NOMO-1 treated with dmso at 0.1 percent for 144 hours (cell line): ENCODE measurements at regions not wholly inside any gene's neighbourhood (a gene's known extent, or its start where the extent isn't known, plus 50 kb on each side); places are given as distances from the start of the nearest gene placed in this dataset.
"Not testable (repeated sequence)": the region's sequence is repeated elsewhere in the genome, so short reads cannot be mapped to it uniquely, and the experiment has no call there.

ENCODE experiments used
- DNase-seq: peaks from one replicate; lab custom pipeline; 2025; ENCODE audit not compliant: unreplicated experiment; lab: John Stamatoyannopoulos, UW

DNA sequence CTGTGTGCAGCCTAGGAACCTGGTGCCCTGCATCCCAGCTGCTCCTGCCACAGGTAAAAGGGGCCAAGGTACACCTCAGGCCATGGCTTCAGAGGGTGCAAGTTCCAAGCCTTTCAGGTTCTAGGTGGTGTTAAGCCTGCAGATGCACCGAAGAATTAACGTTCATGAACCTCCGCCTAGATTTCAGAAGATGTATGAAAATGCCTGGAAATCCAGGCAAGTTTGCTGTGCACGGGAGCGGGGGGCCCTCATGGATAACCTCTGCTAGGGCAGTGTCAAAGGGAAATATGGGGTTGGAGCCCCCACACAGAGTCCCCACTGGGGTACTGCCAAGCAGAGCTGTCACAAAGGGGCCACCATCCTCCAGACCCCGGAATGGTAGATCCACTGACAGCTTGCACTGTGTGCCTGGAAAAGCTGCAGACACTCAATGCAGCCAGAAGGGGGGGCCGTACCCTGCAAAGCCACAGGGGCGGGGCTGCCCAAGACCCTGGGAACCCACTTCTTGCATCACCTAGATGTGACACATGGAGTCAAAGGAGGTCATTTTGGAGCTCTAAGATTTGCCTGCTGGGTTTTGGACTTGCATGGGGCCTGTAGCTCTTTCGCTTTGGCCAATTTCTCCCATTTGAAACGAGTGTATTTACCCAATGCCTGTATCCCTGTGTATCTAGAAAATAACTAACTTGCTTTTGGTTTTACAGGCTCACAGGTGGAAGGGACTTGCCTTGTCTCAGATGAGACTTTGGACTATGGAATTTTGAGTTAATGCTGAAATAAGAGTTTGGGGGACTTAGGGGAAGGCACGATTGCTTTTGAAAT is 145.2 kb upstream of the C1QTNF3 start:
- not testable (repeated sequence) for DNase-seq

DNA sequence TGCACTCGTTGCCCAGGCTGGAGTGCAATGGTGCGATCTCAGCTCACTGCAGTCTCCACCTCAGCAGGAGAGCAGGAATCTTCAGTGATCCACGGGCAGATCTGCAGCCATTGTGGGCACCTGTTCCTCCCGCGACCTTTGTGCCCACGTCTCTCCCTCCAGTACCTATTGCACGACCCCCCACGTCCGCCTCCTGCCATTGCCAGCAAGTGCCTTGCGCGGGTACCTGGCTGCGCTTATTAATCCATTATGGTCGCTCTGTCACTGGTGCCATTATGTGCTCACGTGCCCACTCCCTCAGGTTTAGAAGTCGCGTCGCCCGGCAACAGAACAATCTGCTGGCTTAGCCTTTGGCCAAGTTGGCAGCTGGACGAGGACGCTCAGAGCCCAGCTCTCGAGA is 146.2 kb upstream of the C1QTNF3 start:
- DNase-seq: not testable (repeated sequence)

DNA sequence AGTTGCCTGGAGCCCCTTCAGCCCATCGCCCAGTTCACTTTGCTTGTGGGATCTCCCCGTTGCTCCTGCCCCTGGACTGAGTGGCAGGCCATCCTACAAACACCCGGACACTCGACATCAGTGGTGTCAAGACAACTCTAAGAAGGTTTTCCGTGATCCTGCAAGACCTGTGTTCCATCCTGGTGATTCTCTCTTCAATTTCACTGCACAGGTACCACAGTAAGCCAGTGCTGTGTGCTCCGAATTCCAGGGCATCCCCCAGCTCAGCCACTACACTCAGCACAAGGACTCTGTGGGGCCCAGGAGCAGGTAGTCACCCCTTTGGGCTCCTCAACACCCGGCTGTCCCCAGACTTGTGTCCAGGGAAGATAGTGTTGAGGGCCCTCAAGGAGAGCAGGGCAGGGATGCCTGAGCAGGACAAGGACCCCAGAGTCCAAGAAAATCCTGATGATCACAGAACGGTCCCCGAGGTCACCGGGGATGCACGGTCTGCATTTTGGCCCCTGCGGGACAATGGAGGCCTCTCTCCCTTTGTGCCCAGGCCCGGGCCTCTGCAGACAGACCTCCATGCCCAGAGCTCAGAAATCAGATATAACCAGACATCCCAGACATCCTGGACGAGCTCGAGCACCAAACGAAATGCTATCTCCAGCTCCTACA is 146.9 kb upstream of the C1QTNF3 start:
- not testable (repeated sequence) for DNase-seq

DNA sequence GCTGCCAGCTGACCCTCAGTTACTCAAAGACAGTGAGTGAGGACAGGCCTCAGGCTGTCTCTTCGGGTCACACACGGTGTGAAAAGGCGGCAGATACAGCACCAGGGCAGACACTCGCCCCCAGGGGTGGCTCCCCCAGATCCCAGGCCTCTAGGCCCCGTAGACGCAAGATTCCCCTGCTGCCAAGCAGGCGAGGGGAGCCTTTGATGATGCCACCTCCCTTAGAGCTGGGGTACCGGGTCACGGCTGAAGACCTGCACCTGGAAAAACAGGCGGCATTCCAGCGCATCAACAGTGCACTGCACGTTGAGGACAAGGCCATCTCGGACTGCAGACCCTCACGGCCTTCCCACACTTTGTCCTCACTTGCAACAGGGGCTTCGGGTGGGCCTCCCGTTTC is 147.5 kb upstream of the C1QTNF3 start:
- not testable (repeated sequence) for DNase-seq

DNA sequence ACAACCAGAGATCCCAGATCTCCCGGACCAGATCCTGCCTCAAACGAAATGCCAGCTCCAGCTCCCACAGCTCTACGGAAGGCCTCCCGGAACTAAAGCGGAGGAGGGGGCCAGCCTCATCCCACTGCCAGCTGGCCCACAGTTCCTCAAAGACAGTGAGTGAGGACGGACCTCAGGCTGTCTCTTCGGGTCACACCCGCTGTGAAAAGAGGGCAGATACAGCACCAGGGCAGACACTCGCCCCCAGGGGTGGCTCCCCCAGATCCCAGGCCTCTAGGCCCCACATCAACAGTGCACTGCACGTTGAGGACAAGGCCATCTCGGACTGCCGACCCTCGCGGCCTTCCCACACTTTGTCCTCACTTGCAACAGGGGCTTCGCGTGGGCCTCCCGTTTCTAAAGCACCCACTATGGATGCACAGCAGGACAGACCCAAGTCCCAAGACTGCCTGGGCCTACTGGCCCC is 148.3 kb upstream of the C1QTNF3 start:
- not testable (repeated sequence) for DNase-seq

DNA sequence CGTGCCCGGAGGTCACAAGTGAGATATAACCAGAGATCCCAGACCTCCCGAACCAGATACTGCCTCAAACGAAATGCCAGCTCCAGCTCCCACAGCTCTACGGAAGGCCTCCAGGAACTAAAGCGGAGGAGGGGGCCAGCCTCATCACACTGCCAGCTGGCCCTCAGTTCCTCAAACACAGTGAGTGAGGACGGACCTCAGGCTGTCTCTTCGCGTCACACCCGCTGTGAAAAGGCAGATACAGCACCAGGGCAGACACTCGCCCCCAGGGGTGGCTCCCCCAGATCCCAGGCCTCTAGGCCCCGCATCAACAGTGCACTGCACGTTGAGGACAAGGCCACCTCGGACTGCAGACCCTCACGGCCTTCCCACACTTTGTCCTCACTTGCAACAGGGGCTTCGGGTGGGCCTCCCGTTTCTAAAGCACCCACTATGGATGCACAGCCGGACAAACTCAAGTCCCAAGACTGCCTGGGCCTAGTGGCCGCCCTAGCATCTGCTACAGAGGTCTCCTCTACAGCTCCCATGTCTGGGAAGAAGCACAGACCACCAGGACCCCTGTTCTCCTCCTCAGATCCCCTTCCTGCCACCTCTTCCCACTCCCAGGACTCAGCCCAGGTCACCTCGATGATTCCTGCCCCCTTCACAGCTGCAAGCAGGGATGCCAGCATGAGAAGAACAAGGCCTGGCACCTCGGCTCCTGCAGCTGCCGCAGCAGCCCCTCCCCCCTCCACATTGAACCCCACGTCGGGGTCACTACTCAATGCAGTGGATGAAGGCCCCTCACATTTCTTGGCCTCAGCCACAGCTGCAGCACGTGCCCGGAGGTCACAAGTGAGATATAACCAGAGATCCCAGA is 149.3 kb upstream of the C1QTNF3 start:
- DNase-seq: not testable (repeated sequence)

DNA sequence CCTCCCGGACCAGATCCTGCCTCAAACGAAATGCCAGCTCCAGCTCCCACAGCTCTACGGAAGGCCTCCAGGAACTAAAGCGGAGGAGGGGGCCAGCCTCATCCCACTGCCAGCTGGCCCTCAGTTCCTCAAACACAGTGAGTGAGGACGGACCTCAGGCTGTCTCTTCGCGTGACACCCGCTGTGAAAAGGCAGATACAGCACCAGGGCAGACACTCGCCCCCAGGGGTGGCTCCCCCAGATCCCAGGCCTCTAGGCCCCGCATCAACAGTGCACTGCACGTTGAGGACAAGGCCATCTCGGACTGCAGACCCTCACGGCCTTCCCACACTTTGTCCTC is 149.9 kb upstream of the C1QTNF3 start:
- DNase-seq: not testable (repeated sequence)

DNA sequence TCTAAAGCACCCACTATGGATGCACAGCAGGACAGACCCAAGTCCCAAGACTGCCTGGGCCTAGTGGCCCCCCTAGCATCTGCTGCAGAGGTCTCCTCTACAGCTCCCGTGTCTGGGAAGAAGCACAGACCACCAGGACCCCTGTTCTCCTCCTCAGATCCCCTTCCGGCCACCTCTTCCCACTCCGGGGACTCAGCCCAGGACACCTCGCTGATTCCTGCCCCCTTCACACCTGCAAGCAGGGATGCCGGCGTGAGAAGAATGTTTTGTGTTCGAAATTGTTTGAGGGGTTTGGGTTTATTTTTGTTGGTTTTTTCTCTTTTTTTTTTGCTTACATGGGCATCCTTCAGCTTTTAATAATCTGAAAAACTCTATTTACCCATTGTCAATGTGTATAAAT is 150.3 kb upstream of the C1QTNF3 start:
- not testable (repeated sequence) for DNase-seq

DNA sequence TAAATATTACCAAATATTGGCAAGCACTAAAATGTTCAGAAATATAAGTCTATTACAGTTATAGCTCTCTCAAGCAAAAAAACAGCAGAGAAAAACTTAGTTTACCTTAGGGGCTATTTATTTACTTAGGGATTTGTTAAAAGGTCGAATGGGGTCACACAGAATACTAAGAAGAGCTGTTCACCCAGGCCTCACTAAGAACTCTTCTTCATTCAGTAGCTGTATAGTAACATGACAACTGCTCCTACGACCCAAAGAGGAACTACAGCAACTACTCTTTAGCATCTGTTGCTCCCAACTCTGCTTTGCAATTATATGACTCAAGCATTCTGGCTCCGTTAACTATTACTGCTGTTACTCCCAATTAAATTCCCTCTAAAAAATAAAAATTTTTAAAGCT is 150.8 kb upstream of the C1QTNF3 start:
- DNase-seq: not testable (repeated sequence)

DNA sequence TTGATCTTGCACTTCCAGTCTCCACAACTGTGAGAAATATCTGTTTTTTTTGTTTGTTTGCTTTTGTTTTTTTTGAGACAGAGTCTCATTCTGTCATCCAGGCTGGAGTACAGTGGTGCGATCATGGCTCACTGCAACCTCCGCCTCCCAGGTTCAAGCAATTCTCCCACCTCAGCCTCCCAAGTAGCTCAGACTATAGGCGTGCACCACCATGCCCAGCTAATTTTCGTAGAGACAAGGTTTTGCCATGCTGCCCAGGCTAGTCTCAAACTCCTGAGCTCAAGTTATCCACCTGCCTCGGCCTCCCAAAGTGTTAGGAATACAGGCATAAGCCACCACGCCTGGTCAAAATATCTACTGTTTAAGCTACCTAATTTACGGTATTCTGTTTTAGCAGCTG is 153.1 kb upstream of the C1QTNF3 start:
- DNase-seq: not testable (repeated sequence)

DNA sequence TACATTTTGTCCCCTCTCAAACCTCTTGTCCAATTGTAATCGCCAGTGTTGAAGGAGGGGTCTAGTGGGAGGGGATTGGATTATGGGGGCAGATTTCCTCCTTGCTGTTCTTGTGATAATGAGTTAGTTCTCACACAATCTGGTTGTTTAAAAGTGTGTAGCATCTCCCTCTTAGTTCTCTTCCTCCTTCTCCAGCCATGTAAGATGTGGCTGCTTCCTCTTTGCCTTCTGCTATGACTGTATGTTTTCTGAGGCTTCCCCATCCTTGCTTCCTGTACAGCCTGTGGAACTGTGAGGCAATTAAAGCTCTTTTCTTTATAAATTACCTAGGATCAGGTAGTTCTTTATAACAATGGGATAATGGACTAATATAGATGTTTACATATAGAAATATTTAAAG is 162.3 kb upstream of the C1QTNF3 start:
- DNase-seq: not testable (repeated sequence)

DNA sequence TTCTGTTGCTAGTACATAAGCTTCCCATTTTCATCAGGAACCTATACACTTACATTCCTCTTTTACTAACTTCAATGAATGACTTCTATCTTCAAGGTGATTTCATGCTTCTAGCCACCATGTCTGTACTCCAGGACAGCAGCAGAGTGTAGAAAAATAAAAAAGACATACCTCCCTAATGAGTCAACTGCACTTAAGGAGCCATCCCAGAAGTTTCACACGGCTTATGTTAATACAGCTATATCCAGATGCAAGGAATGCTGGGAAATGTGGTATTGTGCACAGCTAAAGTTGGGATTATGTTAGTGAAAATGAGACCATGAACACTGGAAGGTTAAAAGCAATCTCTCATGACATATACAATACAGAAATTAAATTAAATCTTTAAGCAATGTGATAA is 174.4 kb upstream of the C1QTNF3 start:
- not testable (repeated sequence) for DNase-seq

DNA sequence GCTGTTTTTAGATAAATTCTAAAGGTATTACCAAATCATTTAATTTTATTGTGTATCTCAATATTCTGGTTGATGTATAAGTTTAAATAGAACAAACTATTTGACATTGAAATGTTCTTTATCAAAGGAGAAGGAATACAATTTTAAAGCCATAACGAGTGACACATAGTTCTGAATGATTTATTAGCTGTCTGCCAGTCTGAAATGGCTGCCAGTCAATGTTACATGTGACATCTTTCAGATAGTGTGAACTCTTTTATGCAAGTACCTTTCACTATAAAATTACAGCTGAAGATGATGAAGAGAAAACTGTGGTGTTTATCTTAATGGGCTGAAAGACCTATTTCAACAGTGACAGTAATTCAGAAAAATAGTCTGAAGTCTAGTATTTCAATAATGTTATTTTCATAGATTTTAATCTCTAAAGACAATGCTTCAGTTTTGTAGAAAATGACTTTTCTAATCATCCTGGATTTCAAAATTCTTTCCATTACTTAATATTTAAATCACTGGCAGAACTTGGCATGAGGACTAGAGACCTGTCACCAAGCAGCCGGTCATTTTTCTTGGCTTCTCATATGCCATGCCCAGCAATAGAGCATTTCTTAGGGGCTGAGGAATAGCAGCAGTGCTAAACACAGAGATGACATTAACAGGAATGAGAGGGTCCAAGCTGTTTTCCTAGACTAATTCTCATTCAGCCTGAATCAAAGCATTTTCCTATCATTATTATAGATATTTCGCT is 178.5 kb upstream of the C1QTNF3 start:
- not testable (repeated sequence) for DNase-seq

DNA sequence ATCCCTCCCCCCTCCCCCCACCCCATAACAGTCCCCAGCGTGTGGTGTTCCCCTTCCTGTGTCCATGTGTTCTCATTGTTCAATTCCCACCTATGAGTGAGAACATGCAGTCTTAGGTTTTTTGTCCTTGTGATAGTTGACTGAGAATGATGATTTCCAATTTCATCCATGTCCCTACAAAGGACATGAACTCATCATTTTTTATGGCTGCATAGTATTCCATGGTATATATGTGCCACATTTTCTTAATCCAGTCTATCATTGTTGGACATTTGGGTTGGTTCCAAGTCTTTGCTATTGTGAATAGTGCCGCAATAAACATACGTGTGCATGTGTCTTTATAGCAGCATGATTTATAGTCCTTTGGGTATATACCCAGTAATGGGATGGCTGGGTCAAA is 180.1 kb upstream of the C1QTNF3 start:
- DNase-seq: not testable (repeated sequence)

DNA sequence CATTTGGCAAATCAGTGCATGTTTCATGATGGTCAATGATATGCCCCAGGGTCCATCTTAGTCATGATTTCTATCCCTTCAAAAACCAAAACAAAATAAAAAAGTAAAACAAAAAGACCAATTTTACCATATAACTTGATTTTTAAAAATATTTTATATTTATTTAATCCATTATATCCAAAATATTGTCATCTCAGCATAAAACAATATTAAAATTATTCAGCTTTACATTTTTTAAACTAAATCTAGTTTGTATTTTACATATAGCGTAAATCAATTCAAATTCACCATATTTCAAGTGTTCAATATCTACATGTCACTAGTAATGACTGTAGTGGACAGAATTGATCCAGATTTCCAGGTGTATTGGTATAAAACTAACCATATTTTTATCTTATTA is 187.4 kb upstream of the C1QTNF3 start:
- DNase-seq: not testable (repeated sequence)

DNA sequence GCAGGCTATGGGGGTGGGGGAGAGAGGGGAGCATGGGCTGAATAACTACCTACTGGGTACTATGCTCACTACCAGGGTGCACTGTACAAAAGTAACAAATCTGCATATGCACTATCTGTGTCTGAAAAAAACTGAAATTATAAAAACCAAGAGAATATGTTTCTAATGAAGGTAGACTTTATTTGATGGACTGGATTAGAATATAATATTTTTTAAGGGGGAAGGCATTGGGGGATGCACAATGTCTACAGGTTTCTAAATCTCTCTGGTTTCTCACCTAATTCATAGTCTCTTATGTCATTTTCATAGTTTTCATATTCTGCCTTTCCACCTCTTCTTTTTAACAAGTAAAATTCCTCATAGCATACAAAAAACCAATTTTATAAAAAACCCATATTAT is 200.8 kb upstream of the C1QTNF3 start:
- DNase-seq: not testable (repeated sequence)

DNA sequence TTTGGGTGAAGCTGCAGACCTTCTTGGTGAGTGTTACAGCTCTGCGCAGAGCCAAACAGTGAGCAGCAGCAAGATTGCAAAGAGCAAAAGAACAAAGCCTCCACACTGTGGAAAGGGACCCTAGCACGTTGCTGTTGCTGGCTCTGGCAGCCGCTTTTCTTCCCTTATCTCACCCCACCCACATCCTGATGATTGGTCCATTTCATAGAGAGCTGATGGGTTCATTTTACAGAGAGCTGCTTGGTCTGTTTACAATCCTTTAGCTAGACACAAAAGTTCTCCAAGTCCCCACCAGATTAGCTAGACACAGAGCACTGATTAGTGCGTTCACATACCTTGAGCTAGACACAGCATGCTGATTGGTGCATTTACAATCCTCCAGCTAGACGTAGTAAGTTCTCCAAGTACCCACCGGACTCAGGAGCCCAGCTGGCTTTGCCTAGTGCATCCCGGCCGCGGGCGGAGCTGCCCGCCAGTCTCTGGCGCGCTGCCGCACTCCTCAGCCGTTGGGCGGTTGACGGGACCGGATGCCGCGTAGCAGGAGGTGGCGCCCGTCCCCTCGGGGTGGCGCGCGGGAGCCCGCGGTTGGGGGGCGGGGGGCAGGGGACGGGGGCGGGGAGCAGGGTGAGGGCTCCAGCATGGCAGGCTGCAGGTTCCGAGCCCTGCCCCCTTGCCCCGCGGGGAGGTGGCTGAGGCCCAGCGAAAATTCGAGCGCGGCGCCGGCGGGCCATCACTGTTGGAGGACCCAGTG is 201.4 kb upstream of the C1QTNF3 start:
- not testable (repeated sequence) for DNase-seq

DNA sequence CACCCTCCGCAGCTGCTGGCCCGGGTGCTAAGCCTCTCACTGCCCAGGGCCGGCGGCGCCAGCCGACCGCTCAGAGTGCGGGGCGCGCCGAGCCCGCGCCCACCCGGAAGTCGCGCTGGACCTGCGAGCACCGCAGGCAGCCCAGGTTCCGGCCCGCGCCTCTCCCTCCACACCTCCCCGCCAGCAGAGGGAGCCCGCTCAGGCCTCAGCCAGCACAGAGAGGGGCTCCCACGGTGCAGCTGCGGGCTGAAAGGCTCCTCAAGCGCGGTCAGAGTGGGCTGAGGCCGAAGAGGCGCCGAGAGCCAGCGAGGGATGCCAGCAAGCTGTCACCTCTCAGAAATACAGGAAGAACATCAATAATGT is 202.0 kb upstream of the C1QTNF3 start:
- DNase-seq: peak; percentile 17

DNA sequence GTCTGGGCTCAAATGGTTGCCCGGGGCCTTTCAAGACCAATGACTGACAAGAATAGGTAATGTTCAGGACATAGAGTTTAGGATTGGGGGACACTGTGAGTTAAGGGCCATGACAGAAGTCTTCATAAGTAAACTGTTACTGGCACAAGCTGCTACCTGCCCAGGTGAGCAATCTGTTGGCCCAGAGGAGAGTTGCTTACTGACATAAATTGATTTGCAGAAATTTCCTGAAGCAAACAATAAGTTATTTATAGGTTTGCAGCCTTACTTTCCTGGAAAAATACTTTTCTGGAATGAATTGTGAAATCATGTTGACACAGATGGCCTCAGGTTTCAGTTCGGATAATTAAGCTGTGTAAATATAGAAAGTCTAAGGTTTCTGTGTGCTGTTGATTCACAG is 202.8 kb upstream of the C1QTNF3 start:
- DNase-seq: not testable (repeated sequence)

DNA sequence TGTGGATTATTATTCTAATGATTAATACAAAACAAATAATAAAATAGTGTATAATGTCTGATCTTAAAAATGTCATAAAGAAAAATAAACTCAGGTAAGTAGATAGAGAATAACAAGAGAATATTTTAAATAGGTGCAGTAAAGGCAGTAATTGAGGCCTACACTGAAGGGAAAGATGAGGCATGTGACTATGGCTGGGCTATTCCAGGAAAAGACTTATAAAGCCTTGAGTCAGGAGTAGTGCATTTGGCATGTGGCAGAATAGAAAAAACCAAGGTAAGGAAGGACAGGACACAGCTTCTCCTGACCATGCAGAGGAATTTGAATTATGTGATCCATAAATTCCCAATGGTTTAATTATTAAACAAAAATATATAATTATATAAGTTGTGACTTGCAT is 215.6 kb upstream of the C1QTNF3 start:
- not testable (repeated sequence) for DNase-seq
